Kidney (tissue), 13 donors: ENCODE measurements at regions not wholly inside any gene's neighbourhood (a gene's known extent, or its start where the extent isn't known, plus 50 kb on each side); places are given as distances from the start of the nearest gene placed in this dataset.

Experiments
- DNase-seq, 5 donors: peaks; one replicate each; pipeline ENCODE4 v3.0.0-alpha.2; 2013 to 2020
- FAIRE-seq: peaks from 2 replicates; lab custom pipeline; 2012; peaks lifted over from hg19 to GRCh38; lab: Jason Lieb, UNC
- H3K27ac ChIP-seq, 2 donors: one replicate each; pipeline ENCODE4 v1.7.0; 2013; ENCODE audit warnings: low read depth in 2 of 2, low read length in 2 of 2, inconsistent platforms in 1 of 2
- H3K27me3 ChIP-seq: one replicate; pipeline ENCODE4 v1.7.1; 2013; ENCODE audit warnings: low read length, inconsistent platforms; ENCODE audit not compliant: control insufficient read depth, insufficient read depth
- H3K36me3 ChIP-seq, 3 donors: one replicate each; pipeline versions ENCODE4 v1.7.0 to v1.7.1; 2013; ENCODE audit warnings: low read length in 3 of 3, control low read depth in 1 of 3, inconsistent platforms in 1 of 3; ENCODE audit not compliant: insufficient read depth in 3 of 3, control insufficient read depth in 2 of 3
- H3K4me1 ChIP-seq, 3 donors: one replicate each; pipeline versions ENCODE4 v1.7.0 to v1.7.1; 2013; ENCODE audit warnings: low read length in 3 of 3, inconsistent platforms in 1 of 3, low read depth in 1 of 3; ENCODE audit not compliant: control insufficient read depth in 2 of 3, insufficient read depth in 2 of 3
- H3K4me3 ChIP-seq, 3 donors: one replicate each; pipeline versions ENCODE4 v1.7.0 to v1.8.1; 2013; ENCODE audit warnings: low read length in 3 of 3, control low read depth in 1 of 3, inconsistent platforms in 1 of 3
- H3K9ac ChIP-seq, 3 donors: one replicate each; pipeline versions ENCODE4 v1.7.0 to v1.7.1; 2013; ENCODE audit warnings: low read length in 3 of 3, control low read depth in 1 of 3, inconsistent platforms in 1 of 3
- H3K9me3 ChIP-seq, 3 donors: one replicate each; pipeline versions ENCODE4 v1.7.0 to v1.7.1; 2013; ENCODE audit warnings: low read length in 3 of 3, control low read depth in 1 of 3, inconsistent platforms in 1 of 3; ENCODE audit not compliant: control insufficient read depth in 2 of 3, insufficient read depth in 1 of 3
- intact Hi-C: fragments of 100-400 bp; cut with DNase I; formaldehyde crosslinking; loops from one replicate; pipeline ENCODE4 v1.11.1; 2022
- TF ChIP-seq, protein P1 (sequence below): IDR thresholded peaks from 3 replicates; pipeline ENCODE4 v1.5.1; 2012; ENCODE audit warnings: mild to moderate bottlenecking, moderate library complexity, borderline replicate concordance; ENCODE audit not compliant: insufficient read depth; ENCODE audit errors: extremely low read depth
- donor health status: control.
- donor health status: control.
- donor health status: control.
- donor health status: control.
- donor health status: control.
- donor health status: DM: yes; HTN: yes; CAD: no.
- donor health status: Normal renal cell carcinoma (clear cell type).

DNA sequence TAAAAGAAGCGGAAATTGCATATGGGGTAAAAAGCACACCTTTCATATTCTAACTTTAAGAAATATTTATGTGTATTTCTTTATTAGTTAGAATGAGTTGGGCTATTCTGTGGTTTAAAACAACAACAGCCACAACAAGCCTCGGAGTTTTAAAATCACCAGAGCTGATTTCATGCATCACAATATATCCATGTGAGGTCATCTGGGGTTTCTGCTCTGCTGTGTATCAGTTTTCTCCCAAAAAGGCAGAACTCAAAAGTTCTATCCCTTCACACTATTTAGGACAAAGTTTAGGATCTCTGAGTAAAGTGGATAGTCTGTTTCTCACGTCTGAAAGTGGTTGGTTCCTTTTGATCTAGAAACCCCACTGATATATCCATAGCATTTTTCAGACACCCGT lies 601.5 kb upstream of the GCFC2 start:
- Histone ChIP-seq H3K4me3 (no peak overlapping the region), H3K27me3 (no peaks in the 10 kb centered on the region), H3K9me3 (no peaks in the 10 kb centered on the region), H3K27ac (no peak overlapping the region), H3K4me1 (no peaks in the 10 kb centered on the region), H3K9ac (no peak overlapping the region), H3K36me3 (no peaks in the 10 kb centered on the region)
- intact Hi-C loops: no loop called here
- FAIRE-seq (no peak), DNase-seq (no peak)
- TF ChIP-seq, protein P1, sequence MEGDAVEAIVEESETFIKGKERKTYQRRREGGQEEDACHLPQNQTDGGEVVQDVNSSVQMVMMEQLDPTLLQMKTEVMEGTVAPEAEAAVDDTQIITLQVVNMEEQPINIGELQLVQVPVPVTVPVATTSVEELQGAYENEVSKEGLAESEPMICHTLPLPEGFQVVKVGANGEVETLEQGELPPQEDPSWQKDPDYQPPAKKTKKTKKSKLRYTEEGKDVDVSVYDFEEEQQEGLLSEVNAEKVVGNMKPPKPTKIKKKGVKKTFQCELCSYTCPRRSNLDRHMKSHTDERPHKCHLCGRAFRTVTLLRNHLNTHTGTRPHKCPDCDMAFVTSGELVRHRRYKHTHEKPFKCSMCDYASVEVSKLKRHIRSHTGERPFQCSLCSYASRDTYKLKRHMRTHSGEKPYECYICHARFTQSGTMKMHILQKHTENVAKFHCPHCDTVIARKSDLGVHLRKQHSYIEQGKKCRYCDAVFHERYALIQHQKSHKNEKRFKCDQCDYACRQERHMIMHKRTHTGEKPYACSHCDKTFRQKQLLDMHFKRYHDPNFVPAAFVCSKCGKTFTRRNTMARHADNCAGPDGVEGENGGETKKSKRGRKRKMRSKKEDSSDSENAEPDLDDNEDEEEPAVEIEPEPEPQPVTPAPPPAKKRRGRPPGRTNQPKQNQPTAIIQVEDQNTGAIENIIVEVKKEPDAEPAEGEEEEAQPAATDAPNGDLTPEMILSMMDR: no peak

DNA sequence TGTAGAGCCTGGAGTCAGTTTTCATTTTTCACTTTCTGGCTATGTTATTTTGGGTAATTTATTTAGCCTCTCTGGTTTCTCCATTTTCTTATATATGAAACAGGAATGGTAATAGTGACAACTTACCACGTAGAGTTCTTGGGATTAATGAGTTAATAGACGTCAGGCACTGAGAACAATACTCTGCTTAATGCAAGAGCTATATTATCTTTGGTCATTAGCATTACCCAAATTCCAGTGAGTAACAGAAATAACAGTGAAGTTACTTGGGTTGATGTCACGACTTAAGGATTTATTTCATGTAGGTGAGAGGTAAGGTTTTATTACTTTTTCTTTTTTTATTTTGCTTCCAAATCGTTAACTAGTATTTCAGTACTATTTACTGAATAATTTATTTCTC lies 601.0 kb upstream of the GCFC2 start:
- Histone ChIP-seq H3K27me3 (no peaks in the 10 kb centered on the region), H3K36me3 (no peaks in the 10 kb centered on the region), H3K4me1 (no peaks in the 10 kb centered on the region), H3K9ac (no peak overlapping the region), H3K27ac (no peak overlapping the region), H3K9me3 (no peaks in the 10 kb centered on the region), H3K4me3 (no peak overlapping the region)
- no peak for FAIRE-seq
- TF ChIP-seq, protein P1: no peak
- no peak for DNase-seq
- intact Hi-C loops: no loop called here

DNA sequence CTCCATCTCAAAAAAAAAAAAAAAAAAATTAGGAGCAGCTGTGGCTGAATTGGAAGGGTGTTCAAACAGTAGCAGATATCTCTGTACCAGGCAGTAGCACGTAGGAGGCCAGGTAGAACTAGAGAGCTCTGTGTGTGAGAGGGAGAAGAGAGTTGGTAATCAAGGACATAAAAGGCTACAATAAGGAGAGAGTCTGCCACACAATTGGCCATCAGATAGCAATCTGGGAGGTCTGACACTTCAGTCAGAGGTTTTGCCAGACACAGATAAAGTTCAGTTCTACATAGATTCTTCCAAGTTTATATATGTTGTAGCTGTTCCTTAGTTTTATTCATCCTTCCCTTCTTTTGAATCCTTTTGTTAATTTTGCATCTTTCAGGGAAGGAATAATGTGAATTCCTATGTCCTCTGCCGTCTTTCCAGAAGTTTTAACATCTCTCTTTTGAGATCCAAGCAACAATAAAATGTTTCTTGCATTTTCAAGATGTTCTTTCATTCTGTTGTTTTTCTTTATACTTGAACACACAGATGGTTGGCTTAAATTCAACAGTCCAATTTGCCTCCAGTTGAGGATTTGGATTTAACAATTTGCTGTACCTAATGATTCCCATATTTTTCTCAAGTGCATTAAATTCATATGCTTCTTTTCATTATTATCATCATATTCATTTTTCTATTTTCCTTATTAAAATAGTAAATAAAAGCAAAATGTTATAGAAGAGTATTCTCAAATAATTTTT lies 600.3 kb upstream of the GCFC2 start:
- no peak for DNase-seq
- Histone ChIP-seq H3K4me1 (no peaks in the 10 kb centered on the region), H3K4me3 (no peak overlapping the region), H3K9ac (no peak overlapping the region), H3K27ac (no peak overlapping the region), H3K9me3 (no peaks in the 10 kb centered on the region), H3K36me3 (no peaks in the 10 kb centered on the region), H3K27me3 (no peaks in the 10 kb centered on the region)
- TF ChIP-seq, protein P1: no peak
- intact Hi-C loops: no loop called here
- FAIRE-seq: no peak

DNA sequence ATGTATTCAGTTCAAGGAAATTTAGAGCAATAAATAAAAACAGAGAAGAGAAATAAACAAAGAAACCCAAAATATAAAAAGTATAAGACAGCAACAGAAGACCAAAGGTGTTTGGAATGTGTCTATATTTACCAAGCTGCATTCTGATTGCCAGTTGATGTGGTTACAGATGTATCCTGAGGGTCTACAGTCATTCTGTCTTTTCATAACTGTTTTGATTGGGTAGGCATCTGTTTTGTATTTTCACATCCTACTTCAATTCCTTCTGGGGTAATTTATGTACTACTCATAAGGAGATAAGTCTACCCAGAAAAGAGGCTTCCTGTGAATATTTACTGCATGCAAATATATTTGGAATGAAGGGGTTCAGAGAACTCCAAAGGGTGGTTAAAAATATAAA lies 596.8 kb upstream of the GCFC2 start:
- Histone ChIP-seq H3K27ac (no peak overlapping the region), H3K9ac (no peak overlapping the region), H3K4me1 (no peaks in the 10 kb centered on the region), H3K36me3 (no peaks in the 10 kb centered on the region), H3K27me3 (no peaks in the 10 kb centered on the region), H3K9me3 (no peaks in the 10 kb centered on the region), H3K4me3 (no peak overlapping the region)
- no peak for FAIRE-seq
- DNase-seq: no peak
- TF ChIP-seq, protein P1: no peak
- intact Hi-C loops: no loop called here
